Stimulated activated CD8-positive, alpha-beta memory T cell treated with anti-CD3 and anti-CD28 coated beads, Interleukin-12 subunit alpha, Interleukin-12 subunit beta, amount 100 ng/mL, for 24 hours (primary cell): ENCODE measurements at regions not wholly inside any gene's neighbourhood (a gene's known extent, or its start where the extent isn't known, plus 50 kb on each side); places are given as distances from the start of the nearest gene placed in this dataset.
"Not testable (repeated sequence)": the region's sequence is repeated elsewhere in the genome, so short reads cannot be mapped to it uniquely, and the experiment has no call there.

Experiments used
- DNase-seq: peaks from one replicate; pipeline ENCODE4 v3.0.0-alpha.2; 2020; ENCODE audit errors: extremely low read depth

DNA sequence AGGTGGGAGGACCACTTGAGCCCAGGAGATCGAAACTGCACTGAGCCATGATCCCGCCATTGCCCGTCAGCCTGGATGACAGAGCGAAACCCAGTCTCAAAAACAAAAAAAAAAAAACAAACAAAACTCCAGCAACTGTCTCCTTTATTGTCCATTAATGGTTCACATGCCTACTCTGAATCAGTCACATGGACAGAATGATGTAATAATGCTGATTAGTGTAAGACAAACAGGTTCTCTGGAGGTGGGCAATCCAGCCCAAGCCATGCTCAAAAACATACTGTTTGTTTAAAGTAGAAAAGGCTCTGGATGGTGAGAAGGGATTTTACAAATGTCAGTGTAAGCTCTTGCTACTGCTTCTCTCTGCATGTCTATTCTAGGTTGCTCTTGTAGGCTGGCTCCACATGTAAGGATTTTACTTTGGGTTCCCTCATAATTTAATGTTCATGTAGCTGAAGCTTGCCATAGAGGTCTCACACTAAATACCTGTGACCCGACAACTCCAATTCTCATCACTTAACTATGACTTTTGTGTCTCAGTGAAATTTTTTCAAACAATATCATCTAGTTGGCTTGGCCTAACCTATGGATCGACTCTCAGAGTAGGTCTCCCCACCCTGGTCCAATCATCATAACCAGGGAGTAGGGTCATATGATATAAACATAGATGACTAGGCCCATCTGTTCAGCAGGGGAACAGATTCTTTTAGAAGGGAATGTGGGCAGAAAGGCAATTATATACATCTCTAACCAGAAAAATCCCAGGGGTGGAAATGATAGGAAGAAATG lies 83.9 kb upstream of the SLC39A10 start:
- DNase-seq: no peak

DNA sequence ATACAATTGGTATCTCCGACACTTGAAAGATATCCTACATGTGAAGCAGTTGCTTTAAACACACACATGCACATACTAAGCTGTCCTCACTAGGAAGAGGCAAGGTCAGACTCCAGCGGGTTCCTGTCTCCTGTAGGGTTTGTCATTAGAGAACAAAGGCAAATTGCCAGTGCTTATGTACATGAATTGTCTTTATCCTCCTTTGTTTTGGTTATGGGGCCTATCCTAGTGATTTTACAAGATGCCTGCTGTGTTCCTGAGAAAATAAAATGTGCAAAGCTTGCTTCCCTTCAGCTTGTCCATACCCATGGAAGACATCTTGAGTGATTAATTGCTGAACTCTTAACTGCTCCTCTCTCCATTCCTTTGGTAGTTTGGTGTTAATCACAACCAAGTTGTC lies 86.7 kb upstream of the SLC39A10 start:
- DNase-seq: no peak

DNA sequence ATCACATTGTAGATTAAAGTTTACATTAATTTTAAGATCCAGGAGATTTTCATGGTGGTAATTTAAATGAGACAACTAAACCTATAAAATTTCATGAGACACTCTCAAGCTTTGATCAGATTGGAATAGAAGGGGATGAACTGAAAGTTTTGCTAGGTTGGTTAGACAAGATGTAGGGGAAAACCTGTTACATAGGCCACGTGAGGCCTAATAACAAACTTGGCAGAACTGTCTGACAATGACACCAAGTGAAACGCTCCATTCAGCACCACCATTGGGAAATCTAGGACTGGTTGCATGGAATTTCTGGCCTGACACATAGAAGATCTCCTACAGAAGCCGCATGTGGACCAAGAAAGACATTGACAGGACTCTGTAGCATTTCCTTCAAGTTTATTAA lies 87.8 kb upstream of the SLC39A10 start:
- DNase-seq: no peak

DNA sequence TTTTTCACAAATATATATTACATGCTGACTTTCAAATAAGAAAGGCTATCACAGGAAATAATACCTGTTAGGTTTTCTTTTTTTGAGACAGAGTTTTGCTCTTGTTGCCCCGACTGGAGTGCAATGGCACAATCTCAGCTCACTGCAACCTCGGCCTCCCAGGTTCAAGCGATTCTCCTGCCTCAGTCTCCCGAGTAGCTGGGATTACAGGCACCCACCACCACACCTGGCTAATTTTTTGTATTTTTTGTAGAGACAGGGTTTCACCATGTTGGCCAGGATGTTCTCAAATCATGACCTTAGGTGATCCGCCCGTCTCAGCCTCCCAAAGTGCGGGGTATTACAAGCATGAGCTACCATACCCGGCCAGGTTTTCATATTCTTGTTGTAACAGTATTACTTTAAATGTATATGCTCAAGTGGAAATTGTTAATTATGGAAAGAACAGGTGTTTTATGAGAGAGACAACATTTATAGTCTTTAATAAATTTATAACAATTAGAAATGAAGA lies 92.3 kb upstream of the SLC39A10 start:
- not testable (repeated sequence) for DNase-seq

DNA sequence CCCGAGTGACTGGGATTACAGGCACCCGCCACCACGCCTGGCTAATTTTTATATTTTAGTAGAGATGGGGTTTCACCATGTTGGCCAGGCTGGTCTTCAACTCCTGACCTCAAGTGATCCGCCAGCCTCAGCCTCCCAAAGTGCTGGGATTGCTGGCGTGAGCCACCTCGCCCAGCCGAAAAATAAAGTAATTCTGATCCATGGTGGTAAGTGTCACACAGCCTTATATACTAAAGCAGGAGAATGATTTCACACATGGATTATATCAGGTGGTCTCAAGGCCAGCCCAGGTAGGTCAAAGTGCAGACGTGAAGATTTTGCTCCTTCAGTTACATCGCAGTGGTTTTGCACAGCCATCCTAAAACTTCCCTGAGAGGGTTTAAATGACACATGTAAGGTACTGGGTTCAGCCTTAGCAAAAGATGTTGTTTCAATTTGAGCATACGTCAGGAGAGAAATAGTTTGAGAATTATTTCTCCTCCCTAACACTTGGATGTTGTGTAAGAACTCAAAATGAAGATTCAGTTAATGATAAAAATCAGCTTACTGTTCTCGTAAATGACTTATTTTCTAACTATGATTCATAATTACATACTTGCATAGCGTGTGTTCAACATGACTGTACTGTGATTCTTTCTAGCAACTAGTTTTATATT lies 93.0 kb upstream of the SLC39A10 start:
- DNase-seq: no peak

DNA sequence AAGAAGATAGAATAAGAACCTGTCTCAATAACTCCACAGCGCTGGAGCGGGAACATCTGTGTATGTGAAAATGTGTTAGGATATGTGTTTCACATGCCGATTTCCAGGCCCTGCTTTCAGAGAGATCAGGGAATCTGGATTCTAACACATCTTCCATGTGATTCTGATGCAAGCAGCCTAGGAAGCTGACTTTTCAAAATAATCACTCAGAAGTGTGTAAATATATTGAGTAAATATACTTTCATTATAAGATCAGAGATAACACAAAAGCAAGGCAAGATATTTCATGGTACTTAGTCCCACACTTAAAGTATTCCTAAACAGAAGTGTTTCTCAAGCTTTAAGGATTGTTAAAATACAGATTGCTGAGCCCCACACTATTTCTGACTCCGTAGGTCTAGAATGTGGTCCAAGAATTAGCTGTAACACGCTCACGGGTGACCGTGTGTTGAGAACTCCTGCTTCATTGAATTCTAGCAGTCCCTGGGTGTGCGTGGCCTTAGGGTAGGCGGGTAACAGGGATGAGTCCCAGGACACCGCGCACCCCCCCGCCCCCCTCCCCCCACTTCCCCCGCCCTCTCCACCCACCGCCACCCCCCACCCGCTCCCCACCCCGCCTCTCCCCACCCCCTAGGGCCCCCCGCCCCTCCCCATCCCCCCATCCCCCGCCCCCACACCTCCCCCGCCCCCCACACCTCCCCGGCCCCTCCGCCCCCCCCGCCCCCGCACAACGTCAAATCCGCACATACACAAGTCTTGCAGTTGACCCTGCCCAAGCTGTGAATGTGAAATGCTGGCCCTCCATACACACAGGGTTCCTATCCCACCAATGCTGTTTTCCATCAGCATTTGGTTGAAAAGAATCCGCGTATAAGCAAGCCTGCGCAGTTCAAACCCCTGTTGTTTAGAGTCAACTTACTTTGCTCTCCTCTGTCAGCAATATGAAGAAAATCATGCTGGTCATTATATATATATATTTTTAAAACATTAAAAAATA lies 94.2 kb upstream of the SLC39A10 start:
- no peak for DNase-seq

DNA sequence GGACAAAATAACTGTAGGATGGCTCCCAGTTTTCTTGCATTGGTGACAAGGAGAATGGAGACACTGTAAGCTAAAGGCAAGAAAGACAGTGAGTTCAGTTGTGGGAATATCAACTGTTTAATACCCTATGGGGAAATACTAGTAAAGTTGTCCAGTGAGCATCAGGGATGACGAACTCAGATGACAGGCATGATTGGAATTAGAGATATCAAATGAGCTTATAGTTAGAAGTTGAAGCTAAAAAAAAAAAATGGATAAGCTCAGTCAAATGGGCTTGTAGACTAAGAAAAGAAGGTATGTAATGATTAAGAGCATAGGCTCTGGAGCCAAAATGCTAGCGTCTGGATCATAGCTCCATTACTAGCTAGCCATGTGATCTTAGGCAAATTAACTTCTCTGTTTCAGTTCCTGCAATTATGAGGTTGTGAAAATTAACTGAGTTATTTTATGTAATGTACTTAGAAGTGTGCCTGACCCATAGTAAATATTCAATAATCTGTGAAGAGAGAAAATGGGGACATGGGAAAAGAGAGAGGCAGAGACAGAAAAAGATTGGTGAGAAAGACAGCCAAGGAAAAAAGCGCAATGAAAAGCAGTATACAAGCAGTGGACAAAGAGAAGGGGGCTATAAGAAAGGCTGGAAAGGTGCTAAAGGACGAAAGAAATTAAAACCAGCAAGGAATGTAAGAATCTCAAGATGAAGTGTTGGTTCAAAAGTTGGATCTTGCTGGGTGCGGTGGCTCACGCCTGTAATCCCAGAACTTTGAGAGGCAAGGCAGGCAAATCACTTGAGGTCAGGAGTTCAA lies 95.7 kb upstream of the SLC39A10 start:
- no peak for DNase-seq

DNA sequence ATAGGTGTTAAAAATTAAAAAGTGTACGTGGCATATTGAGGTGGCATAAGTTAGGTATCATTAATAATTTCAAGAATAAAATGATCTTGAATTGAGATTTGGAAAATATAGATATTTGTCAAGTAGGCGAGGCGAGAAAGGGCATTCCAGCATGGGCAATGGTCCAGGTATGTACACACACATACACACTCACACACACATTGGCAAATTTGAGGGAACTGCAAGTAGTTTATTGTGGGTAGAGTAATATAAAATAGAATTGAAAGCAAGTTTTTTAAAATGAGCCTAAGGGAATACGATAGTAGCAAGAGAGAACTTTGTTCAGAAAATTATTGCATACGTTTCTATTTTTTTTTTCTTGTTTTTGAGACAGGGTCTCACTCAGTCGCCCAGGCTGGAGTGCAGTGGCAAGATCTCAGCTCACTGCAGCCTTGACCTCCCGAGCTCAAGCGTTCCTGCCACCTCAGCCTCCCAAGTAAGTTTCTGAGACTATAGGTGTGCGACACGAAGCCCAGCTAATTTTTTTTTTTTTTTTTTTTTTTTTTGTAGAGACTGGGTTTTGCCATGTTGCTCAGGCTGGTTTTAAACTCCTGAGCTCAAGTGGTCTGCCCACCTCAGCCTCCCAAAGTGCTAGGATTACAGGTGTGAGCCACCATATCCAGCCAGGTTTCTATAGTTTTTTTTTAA lies 96.7 kb upstream of the SLC39A10 start:
- no peak for DNase-seq

DNA sequence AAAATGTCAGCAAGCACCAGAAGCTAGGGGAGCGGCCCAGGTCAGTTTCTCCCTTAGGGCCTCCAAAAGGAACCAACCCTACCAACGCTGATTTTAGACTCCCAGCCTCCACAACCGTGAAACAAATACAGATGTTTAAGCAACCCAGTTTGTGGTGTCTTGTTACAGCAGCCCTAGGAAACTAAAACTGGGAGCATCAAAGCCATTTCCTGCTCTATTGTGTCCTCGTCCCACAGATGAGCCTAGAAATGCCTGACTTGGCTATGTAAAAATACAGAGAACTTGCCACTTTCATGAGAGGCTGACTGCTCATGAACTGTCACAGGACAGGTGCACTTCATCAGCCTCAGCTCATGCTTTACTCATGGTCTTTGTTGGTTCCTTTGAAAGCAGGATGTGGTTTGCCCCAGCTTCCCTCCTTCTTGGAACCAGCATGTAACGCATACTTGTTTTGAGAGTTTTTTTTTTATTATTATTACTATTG lies 97.6 kb upstream of the SLC39A10 start:
- no peak for DNase-seq

DNA sequence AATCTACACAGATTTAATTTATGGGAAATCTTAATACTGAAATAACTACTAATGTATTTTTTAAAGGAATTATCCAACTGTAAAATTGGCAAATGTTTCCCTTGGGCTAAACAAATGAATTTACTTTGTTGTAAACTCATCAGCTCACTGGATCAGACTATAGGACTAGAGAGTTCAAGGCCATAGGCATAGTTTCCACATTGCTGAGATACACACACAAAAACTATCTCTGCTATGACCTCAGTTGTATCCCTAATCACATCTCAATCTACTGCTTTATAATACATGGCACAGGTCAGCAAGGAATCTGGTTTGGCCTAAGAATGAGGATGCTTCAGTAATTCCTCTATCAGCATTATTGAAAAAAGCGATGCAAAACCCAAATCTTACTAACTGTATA lies 101.1 kb upstream of the SLC39A10 start:
- DNase-seq: no peak

DNA sequence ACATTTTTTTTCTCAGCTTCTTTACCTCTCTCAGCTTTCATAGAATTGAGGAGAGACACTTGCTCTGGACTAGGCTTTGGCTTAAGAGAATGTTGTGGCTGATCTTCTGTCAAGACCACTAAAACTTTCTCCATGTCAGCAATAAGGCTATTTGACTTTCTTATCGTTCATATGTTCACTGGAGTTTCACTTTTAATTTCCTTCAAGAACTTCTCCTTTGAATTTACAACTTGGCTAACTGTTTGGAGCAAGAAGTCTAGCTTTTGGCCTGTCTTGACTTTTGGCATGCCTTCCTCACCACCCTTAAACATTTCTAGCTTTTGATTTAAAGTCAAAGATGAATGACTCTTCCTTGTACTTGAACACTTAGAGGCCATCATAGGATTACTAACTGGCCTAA lies 104.4 kb upstream of the SLC39A10 start:
- DNase-seq: no peak

DNA sequence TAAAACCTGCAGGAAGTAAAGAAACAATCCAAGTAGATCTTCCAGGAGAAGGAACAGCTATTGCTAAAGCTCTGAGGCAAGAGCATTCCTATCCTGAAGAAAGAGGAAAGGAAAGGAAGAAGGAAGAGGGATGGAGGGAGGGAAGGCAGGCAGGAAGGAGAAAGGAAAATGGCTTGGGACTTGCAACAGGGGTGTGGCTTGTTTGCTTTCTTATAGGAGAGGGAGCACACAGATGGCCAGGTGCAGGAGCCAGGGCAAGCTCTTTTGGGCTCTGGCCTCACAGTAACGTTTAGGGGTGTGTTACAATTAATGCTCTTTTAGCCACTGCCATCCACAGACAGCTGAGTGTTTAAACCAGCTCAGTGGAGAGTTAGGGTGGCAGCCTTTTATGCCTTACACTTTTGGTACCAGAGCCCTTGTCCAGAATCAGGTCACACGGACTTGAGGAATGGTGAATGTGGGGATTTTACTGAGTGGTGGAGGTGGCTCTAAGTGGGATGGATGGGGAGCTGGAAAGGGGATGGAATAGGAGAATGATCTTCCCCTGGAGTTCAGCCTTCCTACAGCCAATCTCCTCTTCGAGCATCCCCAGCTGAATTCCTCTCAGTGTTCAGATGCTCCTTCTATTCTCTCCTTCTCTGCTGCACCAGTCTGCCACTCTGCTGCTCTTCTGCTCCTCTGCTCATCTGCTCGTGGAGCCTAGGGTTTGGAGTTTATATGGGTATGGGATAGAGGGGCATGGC lies 108.7 kb upstream of the SLC39A10 start:
- DNase-seq: no peak

DNA sequence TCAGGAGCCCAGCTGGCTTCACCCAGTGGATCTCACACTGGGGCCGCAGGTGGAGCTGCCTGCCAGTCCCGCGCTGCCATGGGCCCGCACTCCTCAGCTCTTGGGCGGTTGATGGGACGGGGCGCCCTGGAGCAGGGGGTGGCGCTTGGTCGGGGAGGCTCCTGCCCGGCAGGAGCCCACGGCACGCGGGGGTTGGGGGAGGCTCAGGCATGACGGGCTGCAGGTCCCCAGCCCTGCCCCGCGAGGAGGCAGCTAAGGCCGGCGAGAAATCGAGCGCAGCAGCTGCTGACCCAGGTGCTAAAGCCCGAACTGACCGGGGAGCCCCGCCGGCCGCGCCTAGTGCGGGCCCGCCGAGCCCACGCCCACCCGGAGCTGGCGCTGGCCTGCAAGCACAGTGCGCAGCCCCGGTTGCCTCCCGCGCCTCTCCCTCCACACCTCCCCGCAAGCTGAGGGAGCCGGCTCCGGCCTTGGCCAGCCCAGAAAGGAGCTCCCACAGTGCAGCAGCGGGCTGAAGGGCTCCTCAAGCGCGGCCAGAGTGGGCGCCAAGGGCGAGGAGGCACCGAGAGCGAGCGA lies 109.7 kb upstream of the SLC39A10 start:
- DNase-seq: not testable (repeated sequence)

DNA sequence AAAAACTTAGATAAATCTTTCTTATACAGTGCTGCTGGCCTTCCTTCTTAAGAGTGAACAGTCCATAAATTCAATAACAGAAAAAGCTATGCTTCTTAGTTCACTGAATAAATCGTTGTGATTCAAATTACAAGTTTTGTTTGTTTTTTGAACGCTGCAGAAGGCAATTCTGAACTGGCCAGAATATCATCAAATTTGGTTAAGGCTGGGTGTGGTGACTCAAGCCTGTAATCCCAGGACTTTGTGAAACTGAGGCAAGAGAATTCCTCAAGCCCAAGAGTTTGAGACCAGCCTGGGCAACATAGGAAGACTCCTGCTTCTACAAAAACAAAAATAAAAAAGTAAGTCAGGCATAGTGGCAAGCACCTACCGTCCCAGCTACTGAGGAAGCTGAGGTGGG lies 111.2 kb upstream of the SLC39A10 start:
- no peak for DNase-seq

DNA sequence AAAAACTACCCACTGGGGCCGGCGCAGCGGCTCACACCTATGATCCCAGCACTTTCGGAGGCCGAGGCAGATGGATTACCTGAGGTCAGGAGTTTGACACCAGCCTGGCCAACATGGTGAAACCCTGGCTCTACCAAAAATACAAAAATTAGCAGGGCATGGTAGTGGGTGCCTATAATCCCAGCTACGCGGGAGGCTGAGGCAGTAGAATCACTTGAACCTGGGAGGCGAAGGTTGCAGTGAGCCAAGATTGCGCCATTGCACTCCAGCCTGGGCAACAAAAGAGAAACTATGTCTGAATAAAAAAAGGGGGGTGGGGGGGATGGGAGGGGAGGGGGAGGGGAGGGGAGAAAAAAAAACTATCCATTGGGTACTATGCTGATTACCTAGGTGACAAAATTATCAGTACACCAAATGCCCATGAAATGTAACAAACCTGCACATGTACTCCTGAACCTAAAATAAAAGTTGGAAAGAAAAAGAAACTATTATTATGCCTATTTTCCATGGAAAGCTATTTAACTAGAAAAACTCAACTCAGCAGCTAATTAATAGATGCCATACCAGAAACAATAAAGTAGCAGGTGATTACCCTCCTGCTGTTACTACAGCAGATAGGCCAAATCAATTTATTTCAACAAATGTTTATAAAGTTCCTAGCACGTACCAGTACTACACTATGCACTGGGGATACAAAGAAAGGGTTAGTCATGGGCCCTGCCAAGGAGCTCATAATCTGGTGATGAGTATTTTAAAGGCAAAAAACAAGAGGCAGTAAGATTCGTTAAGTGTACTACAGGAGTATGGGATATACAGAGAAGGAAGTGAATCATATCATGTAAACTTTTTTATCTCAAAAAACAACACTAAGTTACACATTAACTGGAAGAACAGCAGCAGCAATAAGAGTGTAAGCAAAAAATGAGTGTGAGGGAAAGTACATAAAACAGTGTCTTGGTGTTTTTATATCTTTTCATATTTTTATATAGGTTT lies 112.8 kb upstream of the SLC39A10 start:
- DNase-seq: no peak

DNA sequence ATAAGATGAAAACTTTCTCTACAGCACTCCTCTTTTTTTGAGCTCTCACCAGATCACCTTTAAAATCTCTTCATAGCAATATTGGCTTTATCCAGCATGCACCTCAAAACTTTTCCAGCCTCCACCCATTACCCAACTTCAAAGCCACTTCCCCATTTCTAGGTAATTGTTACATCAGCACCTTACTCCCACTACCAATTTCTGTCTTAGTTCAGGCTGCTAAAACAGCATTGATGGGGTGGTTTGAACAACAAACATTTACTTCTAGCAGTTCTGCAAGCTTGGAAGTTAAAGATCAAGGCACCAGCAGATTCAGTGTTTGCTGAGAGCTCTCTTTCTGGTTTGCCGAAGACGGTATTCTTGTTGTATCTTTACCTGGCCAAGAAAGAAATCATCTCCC lies 114.0 kb upstream of the SLC39A10 start:
- no peak for DNase-seq

DNA sequence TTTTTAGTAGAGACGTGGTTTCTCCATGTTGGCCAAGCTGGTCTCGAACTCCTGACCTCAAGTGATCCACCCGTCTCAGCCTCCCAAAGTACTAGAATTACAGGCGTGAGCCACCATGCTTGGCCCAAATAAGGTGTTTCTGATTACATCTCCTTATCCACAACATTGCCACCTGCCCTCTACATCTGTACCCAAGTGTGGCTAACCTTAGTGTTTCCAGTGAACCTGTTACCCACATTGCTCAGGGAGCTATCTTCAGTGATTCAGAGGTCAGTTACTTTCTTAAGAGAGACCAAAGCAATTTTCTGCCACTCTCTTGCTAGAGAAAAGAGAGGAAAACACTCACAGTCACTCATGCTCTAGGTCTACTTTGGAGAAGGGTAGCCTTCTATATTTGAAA lies 115.0 kb upstream of the SLC39A10 start:
- DNase-seq: no peak

DNA sequence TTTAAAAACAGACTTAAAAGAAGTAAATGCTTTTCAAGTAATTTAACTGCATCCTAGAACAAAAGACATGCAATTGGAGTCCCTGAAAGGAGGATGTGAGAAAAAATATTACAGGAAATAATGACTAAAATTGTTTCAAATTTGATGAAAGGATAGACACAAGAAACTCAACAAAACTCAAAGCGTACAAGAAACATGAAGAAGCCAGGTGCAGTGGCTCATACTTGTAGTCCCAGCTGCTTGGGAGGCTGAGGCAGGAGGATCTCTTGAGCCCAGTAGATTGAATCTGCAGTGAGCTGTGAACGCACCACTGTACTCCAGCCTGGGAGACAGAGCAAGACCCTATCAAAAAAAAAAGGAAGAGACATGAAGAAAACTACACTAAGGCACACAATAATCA lies 118.1 kb upstream of the SLC39A10 start:
- no peak for DNase-seq
